SK-N-SH (cell line): ENCODE measurements at regions not wholly inside any gene's neighbourhood (a gene's known extent, or its start where the extent isn't known, plus 50 kb on each side); places are given as distances from the start of the nearest gene placed in this dataset.

Experiments
- EP300 ChIP-seq, 2 experiments: IDR thresholded peaks; 2 replicates each; pipeline versions ENCODE4 v1.4.0 to v1.6.1; 2012; ENCODE audit warnings: borderline replicate concordance in 1 of 2, low read depth in 1 of 2, low read length in 1 of 2
- JUND ChIP-seq: IDR thresholded peaks from 2 replicates; pipeline ENCODE4 v1.4.0; 2012
- MEF2A ChIP-seq: IDR thresholded peaks from 2 replicates; pipeline ENCODE4 v1.4.0; 2012; ENCODE audit warnings: low read depth, borderline replicate concordance
- POLR2AphosphoS5 ChIP-seq: IDR thresholded peaks from 2 replicates; pipeline ENCODE4 v1.6.1; 2012; ENCODE audit warnings: low read depth, low read length
- RCOR1 ChIP-seq: fragments of 150-350 bp; IDR thresholded peaks from 2 replicates; pipeline ENCODE4 v1.6.1; 2017; ENCODE audit warnings: antibody characterized with exemption, low read length
- RFX5 ChIP-seq: IDR thresholded peaks from 2 replicates; pipeline ENCODE4 v1.6.1; 2012; ENCODE audit warnings: mild to moderate bottlenecking, improper control_type of control experiment, low read length
- SIN3A ChIP-seq: IDR thresholded peaks from 2 replicates; pipeline ENCODE4 v1.6.1; 2012; ENCODE audit warnings: low read depth, mild to moderate bottlenecking, low read length, moderate library complexity, borderline replicate concordance
- TAF1 ChIP-seq: IDR thresholded peaks from 2 replicates; pipeline ENCODE4 v1.6.1; 2012; ENCODE audit warnings: low read depth, mild to moderate bottlenecking, low read length, moderate library complexity, borderline replicate concordance
- TCF12 ChIP-seq: IDR thresholded peaks from 2 replicates; pipeline ENCODE4 v1.4.0; 2012
- TF ChIP-seq, protein P1 (sequence below): fragments of 200-600 bp; sonication (generic); IDR thresholded peaks from 2 replicates; pipeline ENCODE4 v1.6.1; 2017; ENCODE audit warnings: antibody characterized with exemption, mild to moderate bottlenecking, moderate library complexity
- TF ChIP-seq, protein P2 (sequence below): IDR thresholded peaks from 2 replicates; pipeline ENCODE4 v1.6.1; 2012; ENCODE audit warnings: mild to moderate bottlenecking, low read depth, low read length, moderate library complexity
- TF ChIP-seq, protein P3 (sequence below): IDR thresholded peaks from 2 replicates; pipeline ENCODE4 v1.4.0; 2012; ENCODE audit warnings: low read depth

DNA sequence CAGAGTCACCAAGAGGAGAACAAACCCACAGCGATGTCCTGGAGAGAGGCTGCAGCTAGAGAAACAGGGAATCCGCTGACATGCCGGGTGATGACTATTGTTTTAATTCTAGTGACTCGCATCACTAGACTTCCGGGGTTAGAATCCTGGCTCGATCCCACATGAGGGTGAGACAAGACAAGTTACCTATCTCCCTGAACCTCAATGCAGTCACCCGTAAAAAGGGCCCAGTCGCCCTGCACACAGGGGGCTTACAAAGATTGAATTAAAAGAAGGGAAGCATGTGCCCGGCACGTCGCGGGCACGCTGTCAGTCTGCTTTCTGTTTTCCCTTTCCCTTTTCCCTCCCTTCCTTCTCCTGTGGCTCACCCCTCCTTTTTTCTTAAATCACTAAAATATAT is 212.9 kb upstream of the FOXF1 start:
- TF ChIP-seq, protein P1, sequence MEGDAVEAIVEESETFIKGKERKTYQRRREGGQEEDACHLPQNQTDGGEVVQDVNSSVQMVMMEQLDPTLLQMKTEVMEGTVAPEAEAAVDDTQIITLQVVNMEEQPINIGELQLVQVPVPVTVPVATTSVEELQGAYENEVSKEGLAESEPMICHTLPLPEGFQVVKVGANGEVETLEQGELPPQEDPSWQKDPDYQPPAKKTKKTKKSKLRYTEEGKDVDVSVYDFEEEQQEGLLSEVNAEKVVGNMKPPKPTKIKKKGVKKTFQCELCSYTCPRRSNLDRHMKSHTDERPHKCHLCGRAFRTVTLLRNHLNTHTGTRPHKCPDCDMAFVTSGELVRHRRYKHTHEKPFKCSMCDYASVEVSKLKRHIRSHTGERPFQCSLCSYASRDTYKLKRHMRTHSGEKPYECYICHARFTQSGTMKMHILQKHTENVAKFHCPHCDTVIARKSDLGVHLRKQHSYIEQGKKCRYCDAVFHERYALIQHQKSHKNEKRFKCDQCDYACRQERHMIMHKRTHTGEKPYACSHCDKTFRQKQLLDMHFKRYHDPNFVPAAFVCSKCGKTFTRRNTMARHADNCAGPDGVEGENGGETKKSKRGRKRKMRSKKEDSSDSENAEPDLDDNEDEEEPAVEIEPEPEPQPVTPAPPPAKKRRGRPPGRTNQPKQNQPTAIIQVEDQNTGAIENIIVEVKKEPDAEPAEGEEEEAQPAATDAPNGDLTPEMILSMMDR: no peak
- TF ChIP-seq EP300 (IDR thresholded peaks at IDR 0.05; ENCODE audit: borderline replicate concordance in 1 of 2, low read depth in 1 of 2, low read length in 1 of 2) (no peak), POLR2AphosphoS5 (no peak), JUND (no peak), MEF2A (no peak), RCOR1 (no peak), TAF1 (no peak), TCF12 (no peak), RFX5 (no peak), SIN3A (no peak)
- TF ChIP-seq, protein P2, sequence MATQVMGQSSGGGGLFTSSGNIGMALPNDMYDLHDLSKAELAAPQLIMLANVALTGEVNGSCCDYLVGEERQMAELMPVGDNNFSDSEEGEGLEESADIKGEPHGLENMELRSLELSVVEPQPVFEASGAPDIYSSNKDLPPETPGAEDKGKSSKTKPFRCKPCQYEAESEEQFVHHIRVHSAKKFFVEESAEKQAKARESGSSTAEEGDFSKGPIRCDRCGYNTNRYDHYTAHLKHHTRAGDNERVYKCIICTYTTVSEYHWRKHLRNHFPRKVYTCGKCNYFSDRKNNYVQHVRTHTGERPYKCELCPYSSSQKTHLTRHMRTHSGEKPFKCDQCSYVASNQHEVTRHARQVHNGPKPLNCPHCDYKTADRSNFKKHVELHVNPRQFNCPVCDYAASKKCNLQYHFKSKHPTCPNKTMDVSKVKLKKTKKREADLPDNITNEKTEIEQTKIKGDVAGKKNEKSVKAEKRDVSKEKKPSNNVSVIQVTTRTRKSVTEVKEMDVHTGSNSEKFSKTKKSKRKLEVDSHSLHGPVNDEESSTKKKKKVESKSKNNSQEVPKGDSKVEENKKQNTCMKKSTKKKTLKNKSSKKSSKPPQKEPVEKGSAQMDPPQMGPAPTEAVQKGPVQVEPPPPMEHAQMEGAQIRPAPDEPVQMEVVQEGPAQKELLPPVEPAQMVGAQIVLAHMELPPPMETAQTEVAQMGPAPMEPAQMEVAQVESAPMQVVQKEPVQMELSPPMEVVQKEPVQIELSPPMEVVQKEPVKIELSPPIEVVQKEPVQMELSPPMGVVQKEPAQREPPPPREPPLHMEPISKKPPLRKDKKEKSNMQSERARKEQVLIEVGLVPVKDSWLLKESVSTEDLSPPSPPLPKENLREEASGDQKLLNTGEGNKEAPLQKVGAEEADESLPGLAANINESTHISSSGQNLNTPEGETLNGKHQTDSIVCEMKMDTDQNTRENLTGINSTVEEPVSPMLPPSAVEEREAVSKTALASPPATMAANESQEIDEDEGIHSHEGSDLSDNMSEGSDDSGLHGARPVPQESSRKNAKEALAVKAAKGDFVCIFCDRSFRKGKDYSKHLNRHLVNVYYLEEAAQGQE: no peak
- TF ChIP-seq, protein P3, sequence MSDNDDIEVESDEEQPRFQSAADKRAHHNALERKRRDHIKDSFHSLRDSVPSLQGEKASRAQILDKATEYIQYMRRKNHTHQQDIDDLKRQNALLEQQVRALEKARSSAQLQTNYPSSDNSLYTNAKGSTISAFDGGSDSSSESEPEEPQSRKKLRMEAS: peak; percentile 54; the same call in 1 of the 2 replicates
